ENCODE measurements at regions not wholly inside any gene's neighbourhood (a gene's known extent, or its start where the extent isn't known, plus 50 kb on each side); places are given as distances from the start of the nearest gene placed in this dataset.
A peak's percentile ranks its signal among the peaks of the same experiment; 100 is the strongest.

DNA sequence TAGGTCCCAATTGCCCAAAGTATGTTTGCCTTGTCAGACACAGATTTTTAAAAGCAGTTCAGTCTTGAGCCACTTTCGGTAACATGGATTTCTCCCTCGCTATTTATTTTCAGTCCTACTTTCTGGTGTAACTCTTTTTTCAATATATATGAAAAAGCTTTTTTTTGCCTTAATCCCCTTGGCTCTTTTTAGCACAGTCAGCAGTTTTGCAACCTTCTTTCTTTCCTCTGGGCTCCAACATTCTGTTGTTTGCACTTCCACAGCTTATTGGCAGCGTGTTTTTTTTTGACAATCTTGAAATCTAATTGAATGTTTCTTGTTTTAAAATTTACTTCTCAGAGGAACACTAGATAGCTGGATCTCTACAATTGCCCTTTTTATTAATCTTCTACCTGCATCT lies 429.3 kb upstream of the NBEA start:
- no peak overlapping the region for H3K27ac ChIP-seq
- no peak overlapping the region for H3K4me3 ChIP-seq
- intact Hi-C loops (cut with DNase I): no loop called here
- H3K27me3 ChIP-seq: no peaks in the 10 kb centered on the region
- no peak for ATAC-seq
- H3K36me3 ChIP-seq: no peaks in the 10 kb centered on the region
- no peaks in the 10 kb centered on the region for H3K4me1 ChIP-seq
- no peak for FAIRE-seq
- WGBS, 2 donors: 80 to 81% methylated on average over 3 of the region's 3 CpGs
- DNase-seq: no peak
- TF ChIP-seq, protein P1, sequence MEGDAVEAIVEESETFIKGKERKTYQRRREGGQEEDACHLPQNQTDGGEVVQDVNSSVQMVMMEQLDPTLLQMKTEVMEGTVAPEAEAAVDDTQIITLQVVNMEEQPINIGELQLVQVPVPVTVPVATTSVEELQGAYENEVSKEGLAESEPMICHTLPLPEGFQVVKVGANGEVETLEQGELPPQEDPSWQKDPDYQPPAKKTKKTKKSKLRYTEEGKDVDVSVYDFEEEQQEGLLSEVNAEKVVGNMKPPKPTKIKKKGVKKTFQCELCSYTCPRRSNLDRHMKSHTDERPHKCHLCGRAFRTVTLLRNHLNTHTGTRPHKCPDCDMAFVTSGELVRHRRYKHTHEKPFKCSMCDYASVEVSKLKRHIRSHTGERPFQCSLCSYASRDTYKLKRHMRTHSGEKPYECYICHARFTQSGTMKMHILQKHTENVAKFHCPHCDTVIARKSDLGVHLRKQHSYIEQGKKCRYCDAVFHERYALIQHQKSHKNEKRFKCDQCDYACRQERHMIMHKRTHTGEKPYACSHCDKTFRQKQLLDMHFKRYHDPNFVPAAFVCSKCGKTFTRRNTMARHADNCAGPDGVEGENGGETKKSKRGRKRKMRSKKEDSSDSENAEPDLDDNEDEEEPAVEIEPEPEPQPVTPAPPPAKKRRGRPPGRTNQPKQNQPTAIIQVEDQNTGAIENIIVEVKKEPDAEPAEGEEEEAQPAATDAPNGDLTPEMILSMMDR (IDR thresholded peaks at IDR 0.05): no peak
- H3K9me3 ChIP-seq: no peaks in the 10 kb centered on the region

- 92 to 96% methylated on average over 1 of the region's 1 CpG for WGBS, 2 donors
Measured at GRCh38 chr13:34513526-34513925, 428.5 kb upstream of the NBEA start.

DNA sequence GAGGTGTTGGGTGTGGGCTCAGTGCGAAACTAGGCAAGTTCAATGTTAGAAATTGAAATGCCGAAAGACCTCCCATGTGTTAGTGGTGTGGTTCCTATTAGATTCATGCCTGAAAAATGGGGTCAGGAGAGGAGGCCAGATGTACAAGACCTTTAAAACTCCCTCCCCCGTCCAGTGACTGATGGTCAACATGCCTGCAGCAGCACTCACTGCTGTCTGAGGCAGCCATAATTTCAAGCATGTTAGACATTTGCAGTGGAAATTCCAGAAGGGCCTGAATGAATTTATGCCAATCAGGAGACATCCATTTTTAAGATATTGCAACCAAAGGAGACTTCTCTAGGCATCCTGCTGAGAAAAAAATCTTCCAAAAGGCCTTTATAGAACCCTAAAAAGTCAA lies 426.9 kb upstream of the NBEA start:
- no peak for DNase-seq
- no peaks in the 10 kb centered on the region for H3K9me3 ChIP-seq
- FAIRE-seq: no peak
- no peaks in the 10 kb centered on the region for H3K27me3 ChIP-seq
- H3K4me3 ChIP-seq: no peak overlapping the region
- no peaks in the 10 kb centered on the region for H3K36me3 ChIP-seq
- H3K27ac ChIP-seq: no peak overlapping the region
- ATAC-seq: no peak
- TF ChIP-seq, protein P1 (IDR thresholded peaks at IDR 0.05): no peak
- intact Hi-C loops (cut with DNase I): no loop called here
- WGBS, 2 donors: 88 to 94% methylated on average over 3 of the region's 3 CpGs
- H3K4me1 ChIP-seq: no peaks in the 10 kb centered on the region

More at GRCh38 chr13:34513526-34513925, 428.5 kb upstream of the NBEA start:
- Histone ChIP-seq H3K9me3 (no peaks in the 10 kb centered on the region), H3K27me3 (no peaks in the 10 kb centered on the region), H3K4me3 (no peak overlapping the region), H3K36me3 (no peaks in the 10 kb centered on the region), H3K27ac (no peak overlapping the region), H3K4me1 (no peaks in the 10 kb centered on the region)
- no peak for FAIRE-seq
- TF ChIP-seq, protein P1 (IDR thresholded peaks at IDR 0.05): no peak
- intact Hi-C loops (cut with DNase I): no loop called here
- DNase-seq: no peak
- ATAC-seq: no peak

DNA sequence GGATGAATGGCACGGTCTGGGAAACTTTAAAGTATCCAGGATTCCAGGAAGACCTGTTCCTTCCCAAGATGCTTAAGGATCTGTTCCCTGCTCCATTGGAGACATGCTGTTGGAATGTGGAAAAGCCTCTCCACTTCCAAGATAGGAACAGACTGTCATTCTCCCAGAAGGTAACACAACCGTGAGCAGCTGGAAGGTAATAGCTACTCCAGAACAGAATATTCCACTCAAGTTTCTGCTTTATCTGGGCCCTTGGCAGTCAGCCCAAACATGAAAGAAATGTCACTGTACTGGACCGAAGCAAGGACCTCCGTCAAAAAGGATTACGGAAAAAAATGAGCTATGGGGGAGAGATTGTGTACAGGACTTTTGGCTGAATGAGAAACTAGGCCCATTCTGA lies 420.9 kb upstream of the NBEA start:
- Histone ChIP-seq H3K4me1 (peaks cover 0 to 17% (median 4%) of the 10 kb centered on the region in 3 donors), H3K9me3 (no peaks in the 10 kb centered on the region), H3K27ac (no peak overlapping the region), H3K36me3 (no peaks in the 10 kb centered on the region), H3K4me3 (no peak overlapping the region), H3K27me3 (no peaks in the 10 kb centered on the region)
- intact Hi-C loops (cut with DNase I): no loop called here
- ATAC-seq (no peak), DNase-seq (no peak), FAIRE-seq (no peak)
- 40 to 43% methylated on average over 5 of the region's 5 CpGs for WGBS, 2 donors
- TF ChIP-seq, protein P1 (IDR thresholded peaks at IDR 0.05): no peak

- DNase-seq (no peak), FAIRE-seq (peak; percentile 23), ATAC-seq (peak in 1 of 4 donors; percentile 67)
- peaks cover 0 to 17% (median 4%) of the 10 kb centered on the region in 3 donors for H3K4me1 ChIP-seq
- H3K27ac ChIP-seq: no peak overlapping the region
- WGBS, 2 donors: 7 to 10% methylated on average over 4 of the region's 4 CpGs
- H3K4me3 ChIP-seq: no peak overlapping the region
- H3K36me3 ChIP-seq: no peaks in the 10 kb centered on the region
- intact Hi-C loops (cut with DNase I): no loop called here
- H3K27me3 ChIP-seq: no peaks in the 10 kb centered on the region
- no peaks in the 10 kb centered on the region for H3K9me3 ChIP-seq
- TF ChIP-seq, protein P1 (IDR thresholded peaks at IDR 0.05): no peak
Measured at GRCh38 chr13:34522808-34523207, 419.3 kb upstream of the NBEA start.

Data from pancreas (tissue), 10 donors.